HG02884 (cell line): ENCODE measurements at regions not wholly inside any gene's neighbourhood (a gene's known extent, or its start where the extent isn't known, plus 50 kb on each side); places are given as distances from the start of the nearest gene placed in this dataset.
A peak's percentile ranks its signal among the peaks of the same experiment; 100 is the strongest.

ENCODE experiments used
- ATAC-seq: cut with Tn5 transposase; IDR thresholded peaks from one replicate; pipeline ENCODE4 v1.9.1; 2021; ENCODE audit warnings: mild to moderate bottlenecking, moderate library complexity; ENCODE audit not compliant: unreplicated experiment

- ATAC-seq = no peak
These were observed 361.2 kb downstream of the UTRN start for GRCh38 chr6:144646093-144647056.

- ATAC-seq = no peak
These were observed 362.4 kb downstream of the UTRN start for GRCh38 chr6:144647406-144647964.

- no peak for ATAC-seq
These were observed 363.0 kb downstream of the UTRN start for GRCh38 chr6:144647971-144648651.

GRCh38 chr6:144649085-144649484, 363.9 kb downstream of the UTRN start:
- ATAC-seq = no peak

- ATAC-seq = no peak
These were observed 366.1 kb downstream of the UTRN start for GRCh38 chr6:144651234-144651633.

- no peak for ATAC-seq
These were observed 367.3 kb downstream of the UTRN start for GRCh38 chr6:144652292-144652891.

- peak; percentile 95 for ATAC-seq
These were observed 368.9 kb downstream of the UTRN start for GRCh38 chr6:144653885-144654505.

- peak; percentile 5 for ATAC-seq
These were observed 369.4 kb downstream of the UTRN start for GRCh38 chr6:144654506-144654905.

- no peak for ATAC-seq
These were observed 370.2 kb downstream of the UTRN start for GRCh38 chr6:144655376-144655775.

- no peak for ATAC-seq
These were observed 372.6 kb downstream of the UTRN start for GRCh38 chr6:144657691-144658090.

GRCh38 chr6:144659202-144660182, 374.4 kb downstream of the UTRN start:
- peak; percentile 81 for ATAC-seq

- no peak for ATAC-seq
These were observed 375.5 kb downstream of the UTRN start for GRCh38 chr6:144660561-144661115.

GRCh38 chr6:144661116-144661806, 376.1 kb downstream of the UTRN start:
- no peak for ATAC-seq

GRCh38 chr6:144662812-144663365, 377.8 kb downstream of the UTRN start:
- no peak for ATAC-seq

- no peak for ATAC-seq
These were observed 379.1 kb downstream of the UTRN start for GRCh38 chr6:144664281-144664680.

GRCh38 chr6:144664947-144665346, 379.8 kb downstream of the UTRN start:
- ATAC-seq = no peak

GRCh38 chr6:144665932-144666450, 380.9 kb downstream of the UTRN start:
- ATAC-seq = no peak

GRCh38 chr6:144666781-144667180, 381.6 kb downstream of the UTRN start:
- ATAC-seq = no peak
